Endothelial cell (in vitro differentiated cells): ENCODE measurements at regions not wholly inside any gene's neighbourhood (a gene's known extent, or its start where the extent isn't known, plus 50 kb on each side); places are given as distances from the start of the nearest gene placed in this dataset.

Experiments
- DNase-seq: peaks from one replicate; pipeline ENCODE4 v3.0.0; 2021; ENCODE audit warnings: low spot score
- H3K27ac Mint-ChIP-seq: one replicate; pipeline ENCODE4 v1.8.0; 2021; ENCODE audit warnings: mixed read lengths, inconsistent platforms; ENCODE audit not compliant: unreplicated experiment
- H3K27me3 Mint-ChIP-seq: one replicate; pipeline ENCODE4 v1.8.0; 2021; ENCODE audit warnings: mild to moderate bottlenecking, moderate library complexity, mixed read lengths, inconsistent platforms; ENCODE audit not compliant: unreplicated experiment
- H3K36me3 Mint-ChIP-seq: one replicate; pipeline ENCODE4 v1.8.0; 2021; ENCODE audit warnings: mild to moderate bottlenecking, low read depth, mixed read lengths, inconsistent platforms; ENCODE audit not compliant: unreplicated experiment
- H3K4me1 Mint-ChIP-seq: one replicate; pipeline ENCODE4 v1.8.0; 2021; ENCODE audit warnings: mild to moderate bottlenecking, mixed read lengths, inconsistent platforms; ENCODE audit not compliant: unreplicated experiment
- H3K4me3 Mint-ChIP-seq: one replicate; pipeline ENCODE4 v1.8.0; 2021; ENCODE audit warnings: mild to moderate bottlenecking, mixed read lengths, inconsistent platforms; ENCODE audit not compliant: unreplicated experiment
- H3K9me3 Mint-ChIP-seq: one replicate; pipeline ENCODE4 v1.8.0; 2021; ENCODE audit warnings: mixed read lengths, inconsistent platforms; ENCODE audit not compliant: unreplicated experiment
- TF ChIP-seq, protein P1 (sequence below): fragments of 200-600 bp; sonication (generic); IDR thresholded peaks from one replicate; pipeline ENCODE4 v1.5.0; 2021; ENCODE audit warnings: antibody characterized with exemption; ENCODE audit not compliant: unreplicated experiment

DNA sequence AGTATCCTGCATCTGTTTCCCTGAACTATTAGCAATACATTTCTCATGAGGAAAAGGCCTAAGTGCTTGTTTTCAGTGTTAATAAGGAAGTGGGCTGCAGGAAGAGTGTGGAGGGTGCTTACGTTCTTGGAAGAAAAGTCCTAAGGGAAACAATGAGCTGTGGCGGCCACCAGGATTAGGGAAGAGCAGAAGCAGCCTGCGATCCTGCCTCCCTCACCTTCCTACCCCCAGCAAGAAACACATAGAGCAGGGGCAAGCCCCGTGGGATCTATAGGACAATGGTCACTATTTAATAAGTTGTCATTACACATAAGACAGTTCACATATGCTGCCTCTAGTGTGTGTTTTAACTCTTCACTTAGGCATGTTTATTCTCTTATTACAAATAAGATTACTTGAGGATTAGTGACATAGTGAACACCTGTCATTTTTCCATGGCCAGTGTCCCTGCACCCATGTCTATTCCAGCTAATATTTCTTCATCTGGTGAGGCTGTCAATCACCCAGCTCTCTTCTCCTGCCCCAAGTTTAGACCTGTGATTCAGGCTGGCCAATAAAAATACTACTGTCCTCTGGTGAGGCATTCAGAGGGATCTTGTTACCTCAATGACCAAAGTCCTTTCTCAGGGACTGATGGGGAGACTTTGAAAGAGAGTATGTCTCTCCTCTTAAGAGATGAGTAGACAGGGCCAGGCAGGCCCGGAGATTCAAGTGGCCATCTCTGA lies 510.9 kb upstream of the CELF4 start:
- TF ChIP-seq, protein P1, sequence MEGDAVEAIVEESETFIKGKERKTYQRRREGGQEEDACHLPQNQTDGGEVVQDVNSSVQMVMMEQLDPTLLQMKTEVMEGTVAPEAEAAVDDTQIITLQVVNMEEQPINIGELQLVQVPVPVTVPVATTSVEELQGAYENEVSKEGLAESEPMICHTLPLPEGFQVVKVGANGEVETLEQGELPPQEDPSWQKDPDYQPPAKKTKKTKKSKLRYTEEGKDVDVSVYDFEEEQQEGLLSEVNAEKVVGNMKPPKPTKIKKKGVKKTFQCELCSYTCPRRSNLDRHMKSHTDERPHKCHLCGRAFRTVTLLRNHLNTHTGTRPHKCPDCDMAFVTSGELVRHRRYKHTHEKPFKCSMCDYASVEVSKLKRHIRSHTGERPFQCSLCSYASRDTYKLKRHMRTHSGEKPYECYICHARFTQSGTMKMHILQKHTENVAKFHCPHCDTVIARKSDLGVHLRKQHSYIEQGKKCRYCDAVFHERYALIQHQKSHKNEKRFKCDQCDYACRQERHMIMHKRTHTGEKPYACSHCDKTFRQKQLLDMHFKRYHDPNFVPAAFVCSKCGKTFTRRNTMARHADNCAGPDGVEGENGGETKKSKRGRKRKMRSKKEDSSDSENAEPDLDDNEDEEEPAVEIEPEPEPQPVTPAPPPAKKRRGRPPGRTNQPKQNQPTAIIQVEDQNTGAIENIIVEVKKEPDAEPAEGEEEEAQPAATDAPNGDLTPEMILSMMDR: no peak
- Mint-ChIP-seq H3K36me3 (no peaks in the 10 kb centered on the region), H3K9me3 (no peaks in the 10 kb centered on the region), H3K4me1 (peaks cover 2% of the 10 kb centered on the region), H3K27me3 (peaks cover 2% of the 10 kb centered on the region), H3K27ac (no peak overlapping the region), H3K4me3 (no peak overlapping the region)
- DNase-seq: no peak

DNA sequence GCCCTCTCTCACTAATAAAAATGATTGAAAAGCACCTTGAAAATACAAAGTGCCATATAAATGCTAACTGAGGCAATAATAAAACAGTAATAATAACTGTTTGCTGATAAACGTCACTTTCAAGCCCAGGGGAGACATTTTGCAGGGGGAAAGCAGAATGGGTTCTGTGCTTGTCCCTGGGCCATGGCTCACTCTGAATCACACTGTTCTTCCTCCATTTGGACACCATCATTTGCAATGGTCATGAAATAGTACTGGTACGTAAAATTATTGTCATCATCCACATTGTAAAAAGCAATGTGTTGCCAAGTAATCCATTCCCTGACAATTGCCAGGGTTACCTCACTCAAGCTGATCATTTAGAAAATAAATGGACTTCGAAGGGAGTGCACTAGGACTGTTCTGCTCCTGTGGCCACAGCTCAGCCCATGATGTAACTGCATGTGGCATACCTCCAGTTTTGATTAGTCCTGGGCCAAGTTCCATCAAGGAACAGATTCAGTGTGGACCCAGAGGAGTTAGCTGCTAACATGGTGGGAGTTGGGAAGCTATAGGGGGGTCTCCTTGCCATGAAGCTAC lies 508.8 kb upstream of the CELF4 start:
- H3K9me3 Mint-ChIP-seq: no peaks in the 10 kb centered on the region
- DNase-seq: no peak
- H3K36me3 Mint-ChIP-seq: no peaks in the 10 kb centered on the region
- TF ChIP-seq, protein P1: no peak
- peaks cover 2% of the 10 kb centered on the region for H3K4me1 Mint-ChIP-seq
- no peak overlapping the region for H3K4me3 Mint-ChIP-seq
- no peaks in the 10 kb centered on the region for H3K27me3 Mint-ChIP-seq
- no peak overlapping the region for H3K27ac Mint-ChIP-seq

DNA sequence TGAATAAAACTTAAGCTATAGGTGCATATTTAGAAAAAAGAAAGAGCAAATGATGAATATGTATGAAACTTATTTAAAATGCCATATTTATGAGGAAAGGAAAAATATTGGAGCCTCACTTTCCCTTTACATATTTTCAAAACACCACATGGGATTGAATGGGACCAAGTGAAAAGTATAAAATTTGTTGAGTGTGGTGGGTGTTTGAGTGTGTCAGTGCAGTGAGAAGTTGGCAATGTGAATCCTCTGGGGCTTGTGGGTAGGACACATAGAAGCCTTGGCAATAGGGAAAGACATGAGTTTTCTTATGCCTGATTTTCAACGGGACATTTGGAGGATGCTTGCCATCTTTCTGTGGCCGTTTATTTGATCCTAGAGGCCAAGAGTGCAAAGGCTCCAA lies 502.2 kb upstream of the CELF4 start:
- Mint-ChIP-seq H3K27ac (no peak overlapping the region), H3K9me3 (no peaks in the 10 kb centered on the region), H3K4me3 (no peak overlapping the region), H3K36me3 (no peaks in the 10 kb centered on the region), H3K4me1 (no peaks in the 10 kb centered on the region), H3K27me3 (no peaks in the 10 kb centered on the region)
- TF ChIP-seq, protein P1: no peak
- no peak for DNase-seq

DNA sequence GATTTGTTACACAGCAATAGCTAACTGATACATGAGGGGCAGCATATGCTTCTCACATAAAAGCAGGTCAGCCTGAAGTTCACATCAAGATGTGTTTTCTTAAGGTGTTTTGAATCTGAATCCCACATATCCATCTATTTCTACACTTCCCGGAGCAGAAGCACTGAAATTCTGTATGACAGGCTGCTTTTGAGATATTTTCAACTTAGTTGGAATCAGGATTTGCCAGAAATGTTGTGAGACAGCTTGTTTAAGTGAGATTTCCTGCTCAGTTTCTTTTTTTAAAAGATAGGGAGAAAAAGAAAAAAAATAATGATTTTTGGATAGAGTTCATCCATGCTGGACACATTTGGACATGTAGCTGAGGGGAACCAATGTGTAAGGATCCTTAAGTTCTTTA lies 501.5 kb upstream of the CELF4 start:
- H3K4me1 Mint-ChIP-seq: no peaks in the 10 kb centered on the region
- no peak for DNase-seq
- H3K27me3 Mint-ChIP-seq: no peaks in the 10 kb centered on the region
- H3K36me3 Mint-ChIP-seq: no peaks in the 10 kb centered on the region
- no peaks in the 10 kb centered on the region for H3K9me3 Mint-ChIP-seq
- TF ChIP-seq, protein P1: no peak
- no peak overlapping the region for H3K27ac Mint-ChIP-seq
- H3K4me3 Mint-ChIP-seq: no peak overlapping the region

DNA sequence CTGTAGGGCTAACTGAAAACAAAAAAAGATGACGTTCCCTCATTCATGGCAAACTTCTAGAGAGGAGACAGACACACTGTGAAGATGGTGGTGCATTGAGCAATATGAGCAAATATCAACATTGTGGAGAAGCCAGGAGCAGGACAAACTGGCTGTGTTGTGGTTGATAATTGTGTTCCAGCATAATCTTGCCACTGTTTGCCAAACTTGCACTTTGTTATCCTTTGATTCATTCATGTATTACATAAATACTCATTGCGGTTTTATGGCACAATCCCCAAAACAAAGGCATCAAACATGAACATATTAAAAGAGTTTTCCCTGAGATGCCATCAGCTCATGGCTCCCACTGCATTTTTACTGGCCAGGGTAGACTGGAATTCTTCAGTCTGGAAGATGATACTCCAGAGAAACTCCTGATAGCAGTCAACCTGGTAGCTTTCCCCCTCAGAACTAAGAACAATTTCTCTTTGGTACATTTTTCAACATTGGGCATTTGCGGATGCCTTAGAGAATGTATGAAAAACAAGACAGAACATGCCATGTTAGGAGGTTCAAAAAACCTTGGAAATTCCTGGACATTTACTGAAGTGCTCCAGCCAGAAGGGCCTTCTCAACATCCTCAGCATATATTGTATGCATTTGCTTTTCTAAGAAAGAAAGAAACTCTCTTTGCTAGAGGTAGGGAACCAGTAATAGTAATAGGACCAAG lies 487.4 kb upstream of the CELF4 start:
- TF ChIP-seq, protein P1: no peak
- Mint-ChIP-seq H3K27me3 (no peaks in the 10 kb centered on the region), H3K36me3 (no peaks in the 10 kb centered on the region), H3K4me3 (no peak overlapping the region), H3K9me3 (no peaks in the 10 kb centered on the region), H3K27ac (no peak overlapping the region), H3K4me1 (no peaks in the 10 kb centered on the region)
- no peak for DNase-seq
